Lower leg skin (tissue), 3 donors: ENCODE measurements at regions not wholly inside any gene's neighbourhood (a gene's known extent, or its start where the extent isn't known, plus 50 kb on each side); places are given as distances from the start of the nearest gene placed in this dataset.

ENCODE experiments used
- POLR2A ChIP-seq, 2 donors: fragments of 450-650 bp; IDR thresholded peaks; one replicate each; pipeline ENCODE4 v1.6.1; 2016 to 2017; ENCODE audit warnings: antibody characterized with exemption in 2 of 2, mild to moderate bottlenecking in 1 of 2, moderate library complexity in 1 of 2
- TF ChIP-seq, protein P1 (sequence below), 3 donors: fragments of 450-650 bp; IDR thresholded peaks; one replicate each; pipeline ENCODE4 v1.5.1; 2016; ENCODE audit warnings: antibody characterized with exemption in 3 of 3, mild to moderate bottlenecking in 3 of 3, moderate library complexity in 2 of 3

GRCh38 chr18:39846265-39846664, 2108.8 kb upstream of the PIK3C3 start:
- TF ChIP-seq, protein P1, sequence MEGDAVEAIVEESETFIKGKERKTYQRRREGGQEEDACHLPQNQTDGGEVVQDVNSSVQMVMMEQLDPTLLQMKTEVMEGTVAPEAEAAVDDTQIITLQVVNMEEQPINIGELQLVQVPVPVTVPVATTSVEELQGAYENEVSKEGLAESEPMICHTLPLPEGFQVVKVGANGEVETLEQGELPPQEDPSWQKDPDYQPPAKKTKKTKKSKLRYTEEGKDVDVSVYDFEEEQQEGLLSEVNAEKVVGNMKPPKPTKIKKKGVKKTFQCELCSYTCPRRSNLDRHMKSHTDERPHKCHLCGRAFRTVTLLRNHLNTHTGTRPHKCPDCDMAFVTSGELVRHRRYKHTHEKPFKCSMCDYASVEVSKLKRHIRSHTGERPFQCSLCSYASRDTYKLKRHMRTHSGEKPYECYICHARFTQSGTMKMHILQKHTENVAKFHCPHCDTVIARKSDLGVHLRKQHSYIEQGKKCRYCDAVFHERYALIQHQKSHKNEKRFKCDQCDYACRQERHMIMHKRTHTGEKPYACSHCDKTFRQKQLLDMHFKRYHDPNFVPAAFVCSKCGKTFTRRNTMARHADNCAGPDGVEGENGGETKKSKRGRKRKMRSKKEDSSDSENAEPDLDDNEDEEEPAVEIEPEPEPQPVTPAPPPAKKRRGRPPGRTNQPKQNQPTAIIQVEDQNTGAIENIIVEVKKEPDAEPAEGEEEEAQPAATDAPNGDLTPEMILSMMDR (IDR thresholded peaks at IDR 0.05), result no peak
- TF ChIP-seq POLR2A (IDR thresholded peaks at IDR 0.05), result no peak
